Right atrium auricular region (tissue), 2 donors: ENCODE measurements at regions not wholly inside any gene's neighbourhood (a gene's known extent, or its start where the extent isn't known, plus 50 kb on each side); places are given as distances from the start of the nearest gene placed in this dataset.

ENCODE experiments used
- DNase-seq: peaks from one replicate; pipeline ENCODE4 v3.0.0-alpha.2; 2019; ENCODE audit warnings: low spot score
- H3K27ac ChIP-seq, 2 donors: fragments of 200-600 bp; sonication (generic); 1 replicate in 1 of 2; 2 replicates in 1 of 2; pipeline ENCODE4 v1.5.1; 2016 to 2019
- H3K27me3 ChIP-seq, 2 donors: fragments of 200-600 bp; sonication (generic); one replicate each; pipeline versions ENCODE4 v1.5.1 to v1.6.0; 2017 to 2019
- H3K36me3 ChIP-seq: fragments of 200-600 bp; sonication (generic); one replicate; pipeline ENCODE4 v1.5.1; 2016
- H3K4me1 ChIP-seq, 2 donors: fragments of 200-600 bp; sonication (generic); one replicate each; pipeline versions ENCODE4 v1.5.1 to v1.6.0; 2017 to 2019
- H3K4me3 ChIP-seq, 2 donors: fragments of 200-600 bp; sonication (generic); 1 replicate in 1 of 2; 2 replicates in 1 of 2; pipeline ENCODE4 v1.5.1; 2017 to 2019; ENCODE audit warnings: mild to moderate bottlenecking in 1 of 2, moderate library complexity in 1 of 2
- H3K9me3 ChIP-seq, 2 donors: fragments of 200-600 bp; sonication (generic); one replicate each; pipeline ENCODE4 v1.5.1; 2019
- CTCF ChIP-seq, 2 donors: fragments of 200-600 bp; sonication (generic); IDR thresholded peaks; one replicate each; pipeline ENCODE4 v1.5.1; 2019; ENCODE audit warnings: antibody characterized with exemption in 2 of 2

DNA sequence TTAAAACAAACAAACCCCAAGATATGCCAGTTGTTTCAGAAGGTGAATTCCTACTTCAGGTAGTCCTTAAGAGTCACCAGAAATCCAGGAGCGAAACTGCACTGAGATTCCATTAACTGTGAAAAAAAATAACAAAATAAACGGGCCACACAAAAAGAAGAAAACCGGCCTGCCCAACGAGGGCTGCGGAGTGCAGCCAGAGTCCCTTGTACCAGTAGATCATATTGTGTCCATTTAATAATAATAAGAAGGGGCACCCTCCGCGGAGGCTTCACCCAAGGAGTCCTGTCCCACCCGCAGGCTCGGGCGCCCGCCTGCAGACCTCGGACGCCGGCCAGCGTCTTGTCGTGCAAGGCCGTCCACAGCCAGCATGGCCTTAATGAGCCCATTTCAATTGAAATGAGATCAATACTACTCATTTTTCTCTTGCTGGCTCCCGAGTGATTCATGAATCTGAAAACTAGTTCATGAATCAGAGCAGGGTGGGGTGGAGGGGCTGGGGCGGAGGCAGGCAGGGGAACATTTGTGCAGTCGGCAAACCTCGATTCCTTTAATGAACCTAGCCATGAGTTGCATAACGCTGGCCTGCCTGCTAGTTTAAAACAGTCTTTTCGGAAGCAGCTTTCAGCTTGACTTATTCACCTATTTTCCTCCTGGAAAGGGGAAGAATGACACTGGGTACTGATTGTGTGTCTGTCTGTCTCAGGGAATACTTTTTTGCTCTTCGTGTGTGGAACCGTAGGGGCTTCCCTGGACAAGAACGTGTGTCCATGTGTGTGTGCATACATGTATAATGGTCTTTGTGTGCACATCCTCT, 113.1 kb upstream of the IRF2BP2 start:
- peak overlapping the region; percentile 92 to 100 for H3K27ac ChIP-seq
- H3K27me3 ChIP-seq, result no peaks in the 10 kb centered on the region
- peaks cover 0 to 95% of the 10 kb centered on the region in 2 donors for H3K4me1 ChIP-seq
- H3K9me3 ChIP-seq, result no peaks in the 10 kb centered on the region
- DNase-seq, result peak; percentile 91
- peak overlapping the region in 1 of 2 donors; percentile 11 for H3K4me3 ChIP-seq
- TF ChIP-seq CTCF (IDR thresholded peaks at IDR 0.05), result no peak
- no peaks in the 10 kb centered on the region for H3K36me3 ChIP-seq

GRCh38 chr1:234722270-234722704, 112.3 kb upstream of the IRF2BP2 start:
- Histone ChIP-seq H3K4me3 (no peak overlapping the region), H3K27ac (peak overlapping the region; percentile 92 to 100), H3K4me1 (peaks cover 0 to 95% of the 10 kb centered on the region in 2 donors), H3K36me3 (no peaks in the 10 kb centered on the region), H3K9me3 (no peaks in the 10 kb centered on the region), H3K27me3 (no peaks in the 10 kb centered on the region)
- TF ChIP-seq CTCF (IDR thresholded peaks at IDR 0.05), result no peak
- DNase-seq, result no peak

DNA sequence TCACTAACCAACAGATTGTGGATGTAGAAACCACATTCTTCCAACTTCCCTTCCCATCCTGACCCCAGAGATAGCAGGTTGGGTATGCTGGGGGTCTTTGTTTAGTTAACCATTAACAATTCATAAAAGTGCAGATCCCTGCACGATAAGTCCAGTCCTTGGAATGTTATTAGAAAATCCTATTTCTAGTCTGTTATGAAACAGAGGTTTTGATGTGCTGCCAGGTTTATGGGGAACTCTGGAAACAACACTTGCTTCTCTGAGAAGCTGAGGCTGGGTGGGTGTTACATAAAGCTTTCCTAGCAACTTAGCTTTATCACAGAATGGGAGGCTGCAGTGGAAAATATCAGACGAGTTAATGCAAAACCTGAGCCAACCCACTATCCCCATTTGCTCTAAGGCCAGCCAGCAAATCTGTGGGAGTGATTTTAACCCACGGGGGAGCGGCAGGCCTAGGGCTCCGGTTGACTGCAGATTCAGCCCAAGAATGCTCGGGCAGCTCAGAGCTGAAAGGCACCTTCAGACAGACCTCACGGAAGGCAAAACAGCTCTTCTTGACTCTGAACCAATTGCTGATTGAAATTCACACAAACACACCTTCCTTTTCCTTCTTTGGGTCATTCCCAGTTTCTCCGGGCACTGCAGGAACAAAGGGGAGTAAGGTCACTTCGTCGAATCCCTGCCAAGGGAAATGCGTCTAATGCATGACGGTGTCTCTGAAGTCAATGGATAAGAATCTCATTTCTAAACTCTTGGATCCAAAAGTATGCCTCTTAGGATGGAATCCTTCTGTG, 111.7 kb upstream of the IRF2BP2 start:
- no peaks in the 10 kb centered on the region for H3K9me3 ChIP-seq
- no peaks in the 10 kb centered on the region for H3K36me3 ChIP-seq
- no peak for TF ChIP-seq CTCF (IDR thresholded peaks at IDR 0.05)
- peaks cover 0 to 95% of the 10 kb centered on the region in 2 donors for H3K4me1 ChIP-seq
- H3K27ac ChIP-seq, result peak overlapping the region; percentile 92 to 100
- H3K27me3 ChIP-seq, result no peaks in the 10 kb centered on the region
- H3K4me3 ChIP-seq, result no peak overlapping the region
- peak; percentile 86 for DNase-seq

GRCh38 chr1:234720709-234721441, 110.9 kb upstream of the IRF2BP2 start:
- peak overlapping the region; percentile 92 to 100 for H3K27ac ChIP-seq
- H3K9me3 ChIP-seq, result no peaks in the 10 kb centered on the region
- TF ChIP-seq CTCF (IDR thresholded peaks at IDR 0.05), result no peak
- peaks cover 0 to 95% of the 10 kb centered on the region in 2 donors for H3K4me1 ChIP-seq
- no peaks in the 10 kb centered on the region for H3K36me3 ChIP-seq
- DNase-seq, result no peak
- H3K4me3 ChIP-seq, result no peak overlapping the region
- no peaks in the 10 kb centered on the region for H3K27me3 ChIP-seq

GRCh38 chr1:234719454-234720251, 109.7 kb upstream of the IRF2BP2 start:
- no peak for TF ChIP-seq CTCF (IDR thresholded peaks at IDR 0.05)
- Histone ChIP-seq H3K27me3 (no peaks in the 10 kb centered on the region), H3K27ac (peak overlapping the region; percentile 92 to 100), H3K9me3 (no peaks in the 10 kb centered on the region), H3K4me3 (no peak overlapping the region), H3K4me1 (peaks cover 0 to 90% of the 10 kb centered on the region in 2 donors), H3K36me3 (no peaks in the 10 kb centered on the region)
- DNase-seq, result no peak
